HEK293T (cell line): ENCODE measurements at regions not wholly inside any gene's neighbourhood (a gene's known extent, or its start where the extent isn't known, plus 50 kb on each side); places are given as distances from the start of the nearest gene placed in this dataset.

ENCODE experiments used
- CTCF ChIA-PET: fragments of 350-600 bp; formaldehyde crosslinking; extraction: SDS; loops from one replicate; lab custom pipeline; 2021; ENCODE audit warnings: antibody characterized with exemption, inconsistent platforms; lab: Yijun Ruan, JAX
- POLR2A ChIA-PET: fragments of 350-600 bp; formaldehyde crosslinking; extraction: SDS; loops from one replicate; lab custom pipeline; 2020; ENCODE audit warnings: antibody characterized with exemption, inconsistent platforms; lab: Yijun Ruan, JAX
- DNase-seq: peaks from one replicate; pipeline ENCODE4 v3.0.0; 2012; ENCODE audit warnings: mixed read lengths; ENCODE audit errors: extremely low spot score
- ARNT ChIP-seq: fragments of 450-650 bp; IDR thresholded peaks from 2 replicates; pipeline ENCODE4 v1.6.1; 2017; ENCODE audit warnings: mild to moderate bottlenecking
- BHLHE40 ChIP-seq: fragments of 450-650 bp; IDR thresholded peaks from 2 replicates; pipeline ENCODE4 v1.6.1; 2016; ENCODE audit warnings: mild to moderate bottlenecking, moderate library complexity, borderline replicate concordance
- CTBP1 ChIP-seq: fragments of 450-650 bp; IDR thresholded peaks from 2 replicates; pipeline ENCODE4 v1.6.1; 2016; ENCODE audit warnings: borderline replicate concordance
- ELF4 ChIP-seq: fragments of 450-650 bp; IDR thresholded peaks from 2 replicates; pipeline ENCODE4 v1.6.1; 2017; ENCODE audit warnings: antibody characterized with exemption
- FOXA1 ChIP-seq: fragments of 450-650 bp; IDR thresholded peaks from 2 replicates; pipeline ENCODE4 v1.6.1; 2016; ENCODE audit warnings: mild to moderate bottlenecking
- FOXK2 ChIP-seq: fragments of 450-650 bp; IDR thresholded peaks from 2 replicates; pipeline ENCODE4 v1.6.1; 2016; ENCODE audit warnings: mild to moderate bottlenecking
- FOXM1 ChIP-seq: fragments of 450-650 bp; IDR thresholded peaks from 2 replicates; pipeline ENCODE4 v1.6.1; 2017; ENCODE audit warnings: mild to moderate bottlenecking, borderline replicate concordance
- HDGF ChIP-seq: fragments of 450-650 bp; IDR thresholded peaks from 2 replicates; pipeline ENCODE4 v1.6.1; 2017; ENCODE audit warnings: antibody characterized with exemption, borderline replicate concordance
- L3MBTL2 ChIP-seq: fragments of 450-650 bp; conservative IDR thresholded peaks from 2 replicates; pipeline ENCODE4 v1.6.1; 2016; ENCODE audit warnings: mild to moderate bottlenecking
- LEF1 ChIP-seq: fragments of 450-650 bp; IDR thresholded peaks from 2 replicates; pipeline ENCODE4 v1.6.1; 2017; ENCODE audit warnings: mild to moderate bottlenecking, borderline replicate concordance
- NFRKB ChIP-seq: fragments of 450-650 bp; IDR thresholded peaks from 2 replicates; pipeline ENCODE4 v1.6.1; 2016; ENCODE audit warnings: mild to moderate bottlenecking, moderate library complexity
- SP1 ChIP-seq: fragments of 450-650 bp; IDR thresholded peaks from 2 replicates; pipeline ENCODE4 v1.6.1; 2017
- SUZ12 ChIP-seq: fragments of 450-650 bp; IDR thresholded peaks from 2 replicates; pipeline ENCODE4 v1.6.1; 2016; ENCODE audit warnings: mild to moderate bottlenecking
- TARDBP ChIP-seq: fragments of 450-650 bp; IDR thresholded peaks from 2 replicates; pipeline ENCODE4 v1.6.1; 2016
- ZNF384 ChIP-seq: fragments of 450-650 bp; IDR thresholded peaks from 2 replicates; pipeline ENCODE4 v1.6.1; 2016
- TF ChIP-seq, protein P1 (sequence below): fragments of 450-650 bp; IDR thresholded peaks from 2 replicates; pipeline ENCODE4 v1.6.1; 2016

DNA sequence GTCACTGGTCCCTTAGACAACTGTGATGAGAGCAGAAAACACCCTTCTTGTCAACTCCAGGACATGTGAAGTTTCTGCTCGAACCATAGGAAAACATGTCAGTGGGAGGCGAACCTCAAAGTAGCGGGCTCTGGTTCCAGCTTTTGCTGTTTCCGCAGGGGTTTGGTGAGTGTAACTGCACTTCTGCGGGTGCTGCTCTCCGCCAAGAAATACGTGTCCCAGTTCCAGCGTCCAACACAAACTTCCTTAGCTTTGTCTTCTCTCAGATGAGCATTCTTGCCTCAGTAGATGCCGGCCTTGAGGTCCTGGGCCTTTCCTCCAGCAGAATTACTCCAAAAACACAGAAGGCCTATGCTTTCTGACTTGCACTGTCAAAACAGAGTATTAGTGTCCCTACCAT lies 156.3 kb downstream of the FNDC1 start:
- ChIA-PET CTCF (no interaction called here), POLR2A (no interaction called here)
- TF ChIP-seq CTBP1 (no peak), FOXK2 (no peak), SP1 (no peak), SUZ12 (no peak), L3MBTL2 (no peak), ZNF384 (no peak), BHLHE40 (no peak), ARNT (no peak), LEF1 (no peak), HDGF (no peak), FOXA1 (no peak), NFRKB (no peak), FOXM1 (no peak), TARDBP (no peak), ELF4 (no peak)
- TF ChIP-seq, protein P1, sequence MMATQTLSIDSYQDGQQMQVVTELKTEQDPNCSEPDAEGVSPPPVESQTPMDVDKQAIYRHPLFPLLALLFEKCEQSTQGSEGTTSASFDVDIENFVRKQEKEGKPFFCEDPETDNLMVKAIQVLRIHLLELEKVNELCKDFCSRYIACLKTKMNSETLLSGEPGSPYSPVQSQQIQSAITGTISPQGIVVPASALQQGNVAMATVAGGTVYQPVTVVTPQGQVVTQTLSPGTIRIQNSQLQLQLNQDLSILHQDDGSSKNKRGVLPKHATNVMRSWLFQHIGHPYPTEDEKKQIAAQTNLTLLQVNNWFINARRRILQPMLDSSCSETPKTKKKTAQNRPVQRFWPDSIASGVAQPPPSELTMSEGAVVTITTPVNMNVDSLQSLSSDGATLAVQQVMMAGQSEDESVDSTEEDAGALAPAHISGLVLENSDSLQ: no peak
- no peak for DNase-seq

DNA sequence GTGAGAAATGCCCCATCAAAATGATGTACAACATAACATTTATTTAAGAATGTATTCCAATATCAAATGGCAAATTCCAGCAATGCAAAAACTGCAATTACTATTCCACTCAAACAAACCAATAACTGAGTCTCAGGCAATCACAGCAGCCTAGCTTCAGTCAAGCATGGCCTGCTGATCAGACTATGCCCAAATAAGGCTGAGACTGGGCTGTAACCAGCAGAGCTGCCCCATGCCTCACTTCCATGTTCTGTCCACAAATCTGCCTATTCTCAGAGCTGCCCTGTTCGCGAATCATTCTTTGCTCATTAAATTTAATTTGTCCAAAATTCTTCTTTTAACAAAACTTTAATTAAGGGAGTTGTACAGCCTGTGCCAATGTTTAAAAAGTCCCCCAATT lies 155.4 kb downstream of the FNDC1 start:
- CTCF ChIA-PET: no interaction called here
- POLR2A ChIA-PET: no interaction called here
- DNase-seq: no peak
- TF ChIP-seq, protein P1: no peak
- TF ChIP-seq SUZ12: no peak
- no peak for TF ChIP-seq FOXA1
- no peak for TF ChIP-seq CTBP1
- TF ChIP-seq BHLHE40: no peak
- no peak for TF ChIP-seq NFRKB
- no peak for TF ChIP-seq ZNF384
- TF ChIP-seq ARNT: no peak
- TF ChIP-seq TARDBP: no peak
- TF ChIP-seq SP1: no peak
- TF ChIP-seq FOXK2: no peak
- TF ChIP-seq FOXM1: no peak
- TF ChIP-seq HDGF: no peak
- TF ChIP-seq LEF1: no peak
